HG02943 (cell line): ENCODE measurements at regions not wholly inside any gene's neighbourhood (a gene's known extent, or its start where the extent isn't known, plus 50 kb on each side); places are given as distances from the start of the nearest gene placed in this dataset.

Experiments
- ATAC-seq: cut with Tn5 transposase; IDR thresholded peaks from one replicate; pipeline ENCODE4 v1.9.1; 2021; ENCODE audit warnings: mild to moderate bottlenecking, low read depth, moderate library complexity; ENCODE audit not compliant: unreplicated experiment

DNA sequence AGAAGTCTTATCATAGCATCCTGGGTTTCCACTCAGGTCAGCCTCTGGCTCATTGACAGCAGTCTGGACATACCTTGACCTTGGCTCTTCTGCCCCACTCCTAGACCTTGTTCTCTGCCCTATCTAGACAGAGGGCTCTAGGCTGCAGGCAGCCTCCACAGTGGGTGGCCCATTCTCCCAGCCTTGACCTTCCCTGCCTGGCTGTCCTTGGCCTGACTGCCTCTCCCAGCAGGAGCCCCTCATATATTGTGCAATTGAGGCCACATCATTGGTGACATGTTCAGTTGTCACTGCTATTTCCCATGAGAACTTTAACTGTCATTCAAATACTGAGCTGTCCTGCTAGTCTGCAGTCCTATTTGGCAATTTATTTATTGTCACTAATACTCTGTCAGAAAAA, 503.4 kb downstream of the PLXNA4 start:
- ATAC-seq, result no peak

DNA sequence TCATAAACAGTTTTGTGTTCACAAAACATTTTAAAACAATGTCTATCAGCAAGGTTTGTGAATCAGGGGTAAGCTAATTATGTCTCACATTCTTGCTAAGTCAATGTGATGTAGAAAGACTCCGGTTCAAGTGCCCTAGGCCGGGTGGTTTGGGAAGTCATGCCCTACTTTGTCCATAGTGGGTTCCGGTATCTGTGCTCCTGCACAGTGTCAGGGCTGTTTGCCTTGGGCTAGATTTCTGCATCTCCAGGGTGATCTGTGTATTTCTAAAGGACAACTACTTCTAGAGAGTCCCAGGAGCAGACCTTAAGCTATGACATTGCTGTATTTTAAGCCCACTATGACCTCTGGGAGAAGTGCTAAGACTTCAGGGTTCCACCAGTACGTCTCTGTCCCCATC, 504.1 kb downstream of the PLXNA4 start:
- ATAC-seq, result no peak

DNA sequence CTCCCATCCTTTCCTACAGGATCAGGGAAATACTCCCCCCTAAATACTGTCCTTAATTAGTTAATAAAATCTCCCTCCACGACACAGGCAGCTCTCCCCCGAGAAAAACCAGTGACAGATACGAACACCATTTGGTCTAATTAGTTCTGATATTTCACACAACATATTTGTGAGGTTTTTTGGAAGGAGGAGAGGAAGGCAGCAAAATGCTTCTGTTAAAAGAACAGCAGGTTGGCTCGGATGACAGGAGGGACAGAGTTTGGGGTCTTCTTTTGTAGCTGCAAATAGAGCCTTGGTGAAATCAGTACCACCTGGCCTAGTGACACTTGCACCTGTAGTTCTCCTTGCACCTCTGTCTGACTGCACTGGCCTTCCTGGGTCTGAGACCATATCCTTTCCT, 507.0 kb downstream of the PLXNA4 start:
- ATAC-seq, result no peak

DNA sequence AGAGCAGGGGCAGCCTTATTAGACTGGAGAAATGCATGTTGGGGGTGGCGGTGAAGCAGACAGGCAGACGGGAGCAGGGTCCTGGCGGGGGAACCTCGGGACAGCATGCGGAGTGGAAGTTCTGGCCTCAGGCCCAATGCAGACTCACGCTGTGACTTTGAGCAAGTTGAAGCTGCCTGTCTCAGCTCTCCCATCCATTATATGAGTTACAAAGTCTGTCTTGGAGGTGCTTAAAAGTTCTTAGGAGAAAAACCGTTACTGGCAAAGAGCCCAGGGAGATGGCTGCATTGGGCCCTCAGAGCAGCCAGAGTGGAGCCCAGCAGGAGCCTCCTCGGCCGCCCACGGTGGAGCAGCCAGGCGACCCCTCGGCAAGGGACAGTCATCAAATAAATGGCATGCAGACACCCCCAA, 509.5 kb downstream of the PLXNA4 start:
- no peak for ATAC-seq

DNA sequence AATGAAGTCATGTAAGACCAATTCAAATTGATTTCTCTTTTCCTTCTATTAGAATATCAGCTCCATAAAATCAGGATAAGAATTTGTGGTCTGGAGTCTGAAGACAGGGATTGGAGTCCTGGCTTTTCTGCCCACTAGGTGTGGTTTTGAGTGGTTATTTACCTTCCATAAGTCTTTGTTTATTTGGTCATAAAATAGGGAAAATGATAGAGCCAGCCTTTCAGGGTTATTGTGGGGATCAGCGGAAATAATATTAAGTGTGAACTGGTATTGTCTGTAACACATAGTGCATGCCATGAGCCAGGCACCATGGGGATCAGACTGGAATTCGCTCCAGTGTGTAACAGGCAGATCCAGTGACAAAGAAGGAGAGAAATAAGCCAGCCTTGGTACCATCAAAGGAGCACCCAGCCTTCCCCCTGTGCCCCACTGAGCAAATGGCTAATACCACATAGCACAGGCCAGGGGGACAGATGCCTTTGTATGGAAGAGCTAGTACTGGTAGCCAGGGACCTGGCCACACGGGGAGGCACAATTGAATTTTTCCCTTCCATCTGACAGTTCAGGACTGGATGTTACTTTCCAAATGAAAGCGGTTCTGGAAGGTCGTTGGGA, 509.7 kb upstream of the PODXL start:
- no peak for ATAC-seq

DNA sequence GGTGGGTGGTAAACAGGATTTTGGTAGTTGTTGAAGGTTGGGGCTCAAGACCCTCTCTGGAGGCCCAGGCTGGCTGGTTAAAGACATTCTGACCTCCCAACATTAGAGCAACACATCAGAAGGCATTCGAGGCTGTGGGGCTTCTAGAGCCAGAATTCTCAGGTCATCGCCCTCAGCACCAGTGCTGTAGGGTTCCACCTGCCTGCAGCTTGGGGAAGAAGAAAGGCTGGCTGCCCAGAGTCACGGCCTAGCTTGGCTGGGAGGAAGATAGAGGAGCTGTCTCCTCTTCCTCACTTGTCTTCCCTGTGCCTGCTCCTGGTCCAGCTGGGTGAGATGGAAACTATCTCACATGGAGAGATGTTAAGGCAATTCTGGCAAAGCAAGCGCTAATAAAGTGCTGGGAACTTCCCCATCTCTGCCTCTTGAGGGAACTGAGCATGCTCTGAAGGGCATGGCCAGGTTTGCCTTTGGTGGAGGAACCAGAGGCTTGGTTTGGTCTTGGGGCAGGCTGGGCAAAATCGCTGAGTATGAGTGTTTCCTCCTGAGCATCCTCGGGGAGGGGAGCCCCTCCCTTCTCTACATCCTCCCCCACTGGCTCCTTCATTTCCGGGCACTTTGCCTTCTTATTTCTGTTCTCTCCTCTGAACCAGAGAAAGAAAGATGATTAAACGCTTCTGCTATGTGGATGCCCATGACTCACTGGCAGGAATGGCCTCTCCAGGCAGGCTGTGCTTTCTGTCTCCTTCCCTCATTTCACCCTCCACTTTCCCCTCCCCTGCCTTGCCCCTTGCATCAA, 509.0 kb upstream of the PODXL start:
- ATAC-seq, result no peak

DNA sequence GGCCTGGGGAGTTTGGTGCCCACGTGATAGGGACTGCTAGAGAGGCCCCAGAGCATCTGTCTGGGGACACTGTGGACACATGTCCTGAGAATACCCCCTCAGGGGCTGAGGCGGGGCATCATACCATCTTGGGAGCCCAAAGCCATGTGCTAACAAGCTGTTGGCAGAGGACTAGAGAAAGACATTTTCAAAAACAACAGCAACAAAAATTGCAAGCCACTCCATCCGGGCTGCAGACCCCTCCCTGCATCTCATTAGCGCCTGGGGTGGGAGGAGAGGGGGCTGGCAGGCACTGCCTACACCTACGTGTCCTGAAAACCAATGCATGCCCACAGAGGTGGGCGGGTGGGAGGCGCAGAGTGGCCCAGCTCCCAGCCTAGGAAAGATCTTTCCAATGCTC, 507.4 kb upstream of the PODXL start:
- ATAC-seq, result no peak

DNA sequence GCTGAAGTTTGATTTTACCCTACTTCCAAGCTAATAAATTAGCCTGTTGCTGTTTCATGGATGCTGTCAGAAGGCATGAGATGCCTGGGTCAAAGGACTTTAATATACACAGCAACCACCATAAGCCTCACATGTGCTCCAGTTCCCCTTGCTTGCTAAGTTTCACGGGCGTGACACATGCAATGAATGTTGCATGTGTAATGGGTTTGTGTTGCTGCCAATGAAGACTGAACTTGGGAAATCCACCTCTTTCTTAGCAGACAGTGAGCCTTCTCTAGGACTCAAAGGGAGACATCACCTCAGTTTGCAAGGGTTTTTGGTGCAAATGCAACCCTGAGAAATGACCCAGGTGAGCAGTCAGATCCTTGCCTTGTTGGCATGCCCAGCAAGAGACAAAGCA, 505.5 kb upstream of the PODXL start:
- no peak for ATAC-seq

DNA sequence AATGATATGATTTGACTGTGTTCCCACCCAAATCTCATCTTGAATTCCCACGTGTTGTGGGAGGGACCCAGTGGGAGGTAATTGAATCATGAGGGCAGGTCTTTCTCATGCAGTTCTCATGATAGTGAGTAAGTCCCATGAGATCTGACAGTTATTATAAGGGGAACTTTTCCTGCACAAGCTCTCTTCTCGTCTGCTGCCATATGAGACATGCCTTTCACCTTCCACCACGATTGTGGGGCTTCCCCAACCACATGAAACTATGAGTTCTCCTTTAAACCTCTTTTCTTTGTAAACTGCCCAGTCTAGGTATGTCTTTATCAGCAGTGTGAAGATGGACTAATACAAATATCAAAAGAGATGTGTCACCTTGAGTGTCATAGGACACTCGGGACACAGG, 502.7 kb upstream of the PODXL start:
- no peak for ATAC-seq

DNA sequence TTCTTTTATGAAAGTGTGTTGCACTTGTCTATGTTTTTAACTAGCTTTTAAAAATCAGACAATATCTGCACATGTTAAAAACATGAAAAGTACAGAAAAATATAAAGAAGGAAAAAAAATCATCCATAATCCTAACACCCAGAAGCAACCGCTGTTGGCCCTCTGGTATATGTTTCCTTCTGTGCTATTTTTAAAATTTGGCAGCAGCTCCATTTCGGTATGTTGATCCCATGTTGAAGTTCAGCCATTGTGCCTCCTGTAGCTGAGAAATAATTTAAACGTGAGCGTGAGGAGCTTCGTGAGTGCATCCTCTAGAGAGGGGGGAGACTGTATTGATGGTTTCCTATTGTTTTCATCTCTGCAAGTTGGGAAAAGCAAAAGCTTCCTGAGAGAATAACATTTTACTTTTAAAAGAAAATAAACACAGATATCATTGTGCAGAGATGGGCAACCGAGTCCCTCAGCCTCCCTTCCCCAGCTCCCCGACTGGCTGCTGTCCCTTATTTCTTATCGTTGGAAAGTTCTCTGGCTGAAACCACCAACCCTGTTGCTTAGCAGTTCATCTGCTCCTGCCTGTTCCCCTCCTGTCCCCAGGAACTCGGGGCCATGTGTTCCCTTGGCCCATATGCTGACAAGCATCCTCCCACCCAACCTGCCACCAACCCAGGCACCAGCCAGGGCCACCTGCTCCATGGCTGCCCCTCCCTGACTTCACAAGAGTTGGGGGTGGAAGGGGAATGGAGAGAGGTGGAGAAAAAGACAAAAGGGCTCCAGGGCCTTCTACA, 499.1 kb upstream of the PODXL start:
- ATAC-seq, result no peak

DNA sequence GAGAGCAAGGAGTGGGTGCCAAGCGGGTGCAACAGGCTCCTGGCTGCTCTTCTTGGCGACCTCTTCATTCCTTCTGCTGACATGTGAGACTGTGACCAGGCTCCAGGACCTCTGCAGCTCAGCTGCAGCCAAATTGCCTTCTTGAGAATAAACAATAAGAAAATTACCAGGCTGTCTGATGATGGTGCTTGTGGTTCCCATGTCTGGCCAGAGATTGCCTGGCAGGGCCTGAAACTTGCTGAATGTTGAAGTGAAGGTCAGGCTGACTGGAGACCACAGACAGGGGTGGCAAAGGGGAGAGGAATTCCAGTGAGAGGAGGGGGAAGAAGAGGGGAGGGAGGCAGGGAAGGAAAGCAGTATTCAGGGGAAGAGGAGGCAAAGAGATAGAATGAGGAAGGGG, 497.4 kb upstream of the PODXL start:
- ATAC-seq, result no peak

DNA sequence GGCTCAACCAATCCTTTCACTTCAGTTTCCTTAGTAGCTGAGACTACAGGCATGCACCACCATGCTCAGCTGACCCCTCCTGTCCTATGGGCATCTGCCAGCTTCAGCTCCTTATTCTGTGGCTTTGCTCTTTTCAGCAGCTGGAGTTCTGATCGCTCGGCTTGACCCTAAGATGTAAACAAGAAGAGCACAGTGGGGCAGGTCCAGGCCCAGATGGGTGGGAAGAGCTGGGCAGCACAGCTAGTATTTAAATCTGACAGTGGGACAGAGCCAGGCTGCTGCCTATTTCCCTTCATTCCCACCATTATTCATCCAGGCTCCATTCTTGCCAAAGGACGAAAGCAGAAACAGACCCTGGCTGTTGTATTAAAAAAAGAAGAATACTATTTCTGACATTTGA, 494.9 kb upstream of the PODXL start:
- no peak for ATAC-seq

DNA sequence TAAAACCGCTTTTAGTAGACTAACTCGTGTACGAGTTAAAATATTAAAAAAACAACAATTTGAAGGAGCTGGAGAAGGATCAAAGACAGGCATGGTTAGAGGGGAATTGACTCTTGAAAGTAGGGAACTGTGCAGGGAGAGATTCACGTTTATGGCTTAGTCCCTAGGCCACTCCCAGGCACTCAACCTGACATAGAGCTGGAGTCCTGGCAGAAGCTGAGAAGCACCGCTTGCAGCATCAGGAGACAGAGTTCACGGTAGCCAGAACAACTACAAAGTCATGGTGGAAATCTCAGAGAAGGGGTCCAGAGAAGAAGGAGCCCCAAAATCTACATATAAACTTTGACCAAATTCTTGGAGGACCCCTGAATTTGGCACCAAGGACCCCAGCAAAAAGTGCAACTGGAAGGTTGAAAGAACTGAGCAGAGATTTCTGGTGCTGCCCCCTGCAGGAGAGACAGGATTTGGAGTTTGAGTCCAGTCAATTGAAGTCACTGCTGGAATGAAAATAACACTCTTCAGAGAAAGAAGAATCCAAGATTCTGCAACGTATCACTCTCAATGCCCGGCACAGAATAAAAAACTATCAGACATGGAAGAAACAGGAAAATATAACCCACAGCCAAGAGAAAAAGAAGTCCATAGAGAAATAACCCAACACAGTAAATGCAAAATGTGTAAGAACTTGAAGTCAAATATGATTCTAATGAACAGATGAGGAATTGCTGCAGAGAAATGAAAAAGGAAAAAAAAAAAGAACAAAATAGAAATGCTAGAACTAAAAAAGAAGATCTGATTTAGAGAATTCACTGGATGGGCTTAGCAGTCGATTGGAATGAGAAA, 493.3 kb upstream of the PODXL start:
- no peak for ATAC-seq

DNA sequence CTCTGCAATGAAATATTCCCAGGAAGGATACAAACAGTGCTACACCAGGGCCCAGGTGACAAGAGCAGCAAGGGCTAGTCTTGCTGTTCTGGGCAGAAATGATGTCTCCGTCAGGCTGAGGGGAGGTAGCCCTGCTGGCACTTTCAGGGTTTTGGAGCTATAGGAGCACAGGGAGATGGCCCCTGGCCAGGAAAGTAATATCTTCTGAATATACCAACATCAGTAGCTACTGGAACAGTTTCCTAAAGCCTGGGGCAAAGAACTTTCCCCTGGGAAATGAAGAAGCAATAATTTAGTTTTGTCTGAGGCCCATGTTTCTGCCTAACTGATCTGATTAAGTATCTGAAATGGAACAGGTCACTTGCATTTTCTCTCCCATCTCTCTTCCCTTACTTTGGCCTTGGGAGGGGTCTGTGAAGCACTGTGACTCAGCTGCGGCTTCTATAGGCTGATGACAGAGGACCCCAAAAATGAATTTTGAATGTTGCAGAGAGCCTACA, 489.1 kb upstream of the PODXL start:
- no peak for ATAC-seq

DNA sequence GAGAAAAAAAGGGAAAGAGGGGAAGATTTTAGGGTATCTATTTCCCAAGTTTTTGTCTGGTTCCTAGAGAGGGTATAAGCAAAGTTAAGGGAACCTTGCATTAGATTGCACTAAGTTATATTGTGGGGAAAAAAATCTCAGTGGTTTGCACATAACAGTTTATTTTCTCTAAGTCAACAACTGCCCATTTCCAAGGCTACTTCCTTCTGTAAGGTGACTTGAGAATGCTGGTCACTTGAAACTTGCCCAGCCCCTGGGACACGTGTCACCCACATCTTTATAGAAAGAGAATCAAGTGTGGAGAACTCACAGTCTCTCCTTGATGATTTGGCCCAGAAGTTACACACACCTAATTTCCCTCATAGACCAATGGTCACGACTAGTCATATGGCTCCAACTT, 488.6 kb upstream of the PODXL start:
- ATAC-seq, result no peak

DNA sequence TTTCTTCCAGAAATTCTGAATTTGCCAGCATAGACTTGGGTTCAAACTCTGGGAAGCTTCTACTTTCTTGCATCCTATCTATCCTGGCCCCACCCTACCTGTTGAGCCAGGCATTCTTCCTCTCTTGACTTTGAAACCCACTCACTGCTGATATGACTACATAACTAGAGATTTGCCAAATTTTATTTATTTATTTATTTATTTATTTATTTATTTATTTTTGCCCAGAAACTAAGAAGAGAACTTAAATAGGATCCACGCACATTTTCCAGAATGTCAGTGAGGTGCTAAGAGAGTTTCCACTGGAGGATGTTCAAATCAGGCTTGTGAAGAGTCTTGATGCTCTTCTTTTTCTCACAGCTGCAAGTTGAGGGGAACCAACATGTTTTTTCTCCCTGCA, 487.8 kb upstream of the PODXL start:
- ATAC-seq, result no peak

DNA sequence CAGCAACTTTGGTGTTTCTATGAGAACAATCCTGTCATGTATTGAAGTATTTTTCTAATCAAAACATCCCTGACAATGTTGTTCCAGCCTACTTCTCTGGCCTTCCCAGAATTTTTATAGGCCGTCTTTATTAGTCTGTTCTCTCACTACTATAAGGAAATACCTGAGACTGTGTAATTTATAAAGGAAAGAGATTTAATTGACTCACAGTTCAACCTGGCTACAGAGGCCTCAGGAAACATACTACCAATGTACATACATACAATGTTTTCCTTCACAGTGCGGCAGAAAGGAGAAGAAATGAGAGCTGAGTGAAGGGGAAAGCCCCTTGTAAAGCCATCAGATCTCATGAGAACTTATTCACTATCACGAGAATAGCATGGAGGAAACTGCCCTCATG, 484.7 kb upstream of the PODXL start:
- ATAC-seq, result no peak

DNA sequence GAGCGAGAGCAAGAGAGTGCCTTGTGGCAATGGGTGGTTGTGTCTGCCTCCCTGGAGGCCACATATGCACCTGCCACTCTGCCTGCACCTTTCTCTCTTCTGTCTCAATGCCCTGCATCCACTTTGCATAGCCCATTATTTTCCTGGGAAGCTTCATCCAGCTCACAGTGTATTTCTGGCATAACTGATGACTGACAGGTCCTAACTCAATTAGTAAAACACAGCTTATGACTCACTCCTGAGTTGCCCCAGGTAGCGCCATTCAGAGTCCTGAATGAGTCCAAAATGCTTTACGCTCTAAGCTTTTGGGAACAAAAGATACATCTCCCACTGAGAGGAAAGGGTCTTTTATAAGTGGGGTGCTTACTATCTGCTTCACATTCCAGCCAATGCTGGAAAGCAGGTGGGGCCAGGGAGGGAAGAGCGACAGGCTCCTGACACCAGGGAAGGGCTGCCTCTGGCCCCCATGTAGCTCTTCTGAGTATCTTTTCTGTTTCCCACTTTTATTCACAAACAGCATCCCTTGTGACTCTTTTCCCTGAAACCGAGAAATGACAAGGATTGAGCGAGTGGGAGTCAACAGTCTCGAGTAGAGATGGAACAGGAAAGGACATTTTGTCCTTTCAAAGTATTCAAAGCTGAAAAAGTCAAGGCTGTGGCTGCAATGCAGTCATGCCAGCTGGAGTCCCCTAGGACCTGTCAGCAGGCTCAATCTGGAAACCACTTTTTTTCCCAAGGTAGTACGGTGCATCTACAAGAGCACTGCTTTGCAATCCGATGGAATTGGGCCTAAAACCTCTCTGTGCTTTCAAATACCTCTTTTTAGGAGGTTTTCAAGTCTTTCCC, 479.3 kb upstream of the PODXL start:
- no peak for ATAC-seq

DNA sequence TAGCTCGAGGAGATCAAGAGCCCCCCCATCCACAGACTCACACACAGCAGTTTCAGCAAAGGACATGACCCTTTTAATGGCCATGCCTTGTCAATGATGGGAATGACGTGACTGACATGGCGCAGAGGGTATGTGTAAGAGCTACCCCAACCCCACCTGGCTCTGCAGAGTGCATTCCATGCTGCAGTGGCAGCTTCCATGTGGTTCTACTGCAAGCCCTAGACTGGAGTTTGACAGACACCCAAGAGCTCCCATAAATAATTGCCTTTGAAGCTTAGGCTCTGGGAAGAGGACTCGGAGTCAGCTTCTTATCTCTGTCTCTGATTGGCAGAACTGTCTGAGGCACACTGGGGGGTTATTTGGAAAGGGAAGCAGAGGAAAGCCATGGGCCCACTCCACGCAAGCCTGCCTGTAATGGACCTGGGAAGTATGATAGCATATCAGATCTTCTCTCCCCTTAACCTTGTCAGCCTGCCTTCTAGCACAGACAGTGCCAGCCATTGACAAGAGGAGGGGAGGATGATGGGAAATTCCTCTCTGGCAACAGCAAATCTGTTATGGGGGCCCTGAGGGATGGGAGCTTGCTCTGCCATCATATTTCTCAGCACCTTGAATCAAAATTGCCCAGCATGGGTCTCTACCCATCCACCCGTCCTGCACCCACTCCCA, 478.5 kb upstream of the PODXL start:
- no peak for ATAC-seq
